ENCODE measurements at regions not wholly inside any gene's neighbourhood (a gene's known extent, or its start where the extent isn't known, plus 50 kb on each side); places are given as distances from the start of the nearest gene placed in this dataset.

GRCh38 chr17:6330936-6331335, 104.0 kb downstream of the AIPL1 start (continued):
- no peak for TF ChIP-seq RREB1 (CRISPR knock-in tag; IDR thresholded peaks at IDR 0.05)
- TF ChIP-seq MAFG (tag; conservative IDR thresholded peaks at IDR 0.05): no peak
- no peak for TF ChIP-seq CXXC5 (CRISPR knock-in tag; IDR thresholded peaks at IDR 0.05)
- TF ChIP-seq THRB (CRISPR knock-in tag; conservative IDR thresholded peaks at IDR 0.05): no peak
- TF ChIP-seq MECOM (CRISPR knock-in tag; IDR thresholded peaks at IDR 0.05): no peak
- no peak for TF ChIP-seq MYBL2 (IDR thresholded peaks at IDR 0.05; ENCODE audit: low read depth)
- no peak for TF ChIP-seq MYBL2 (CRISPR knock-in tag; IDR thresholded peaks at IDR 0.05; ENCODE audit: borderline replicate concordance)

All from K562 (cell line).